HepG2 (cell line): ENCODE measurements at regions not wholly inside any gene's neighbourhood (a gene's known extent, or its start where the extent isn't known, plus 50 kb on each side); places are given as distances from the start of the nearest gene placed in this dataset.

Source experiments
- ARNT ChIP-seq: fragments of 450-650 bp; IDR thresholded peaks from 2 replicates; pipeline ENCODE4 v1.6.1; 2017
- EZH2 ChIP-seq: conservative IDR thresholded peaks from 2 replicates; pipeline ENCODE4 v1.6.1; 2012; ENCODE audit warnings: mild to moderate bottlenecking, low read depth, low read length, moderate library complexity
- FOXP1 ChIP-seq, 2 experiments: fragments of 450-650 bp in 1 of 2; IDR thresholded peaks; 2 replicates each; pipeline ENCODE4 v1.6.1; 2017 to 2018; ENCODE audit warnings: antibody characterized with exemption in 1 of 2
- GPBP1L1 ChIP-seq: sonication (generic); formaldehyde crosslinking; IDR thresholded peaks from 2 replicates; pipeline ENCODE4 v1.5.0; 2020; ENCODE audit warnings: mild to moderate bottlenecking, missing genetic modification reagents
- JUN ChIP-seq: sonication (generic); formaldehyde crosslinking; IDR thresholded peaks from 2 replicates; pipeline ENCODE4 v1.4.0; 2020; ENCODE audit warnings: mild to moderate bottlenecking, missing genetic modification reagents
- KAT2B ChIP-seq: fragments of 150-350 bp; IDR thresholded peaks from 2 replicates; pipeline ENCODE4 v1.6.1; 2014; ENCODE audit warnings: low read depth, low read length, borderline replicate concordance
- KDM3A ChIP-seq: IDR thresholded peaks from 2 replicates; pipeline ENCODE4 v1.6.1; 2018; ENCODE audit warnings: low read depth, missing compliant biosample characterization
- LCORL ChIP-seq, 2 experiments: fragments of 450-650 bp in 1 of 2; sonication (generic) in 1 of 2; formaldehyde crosslinking in 1 of 2; IDR thresholded peaks; 2 replicates each; pipeline versions ENCODE4 v1.5.0 to v1.6.1; 2017 to 2020; ENCODE audit warnings: antibody characterized with exemption in 1 of 2, missing genetic modification reagents in 1 of 2
- NONO ChIP-seq, 2 experiments: fragments of 450-650 bp in 1 of 2; sonication (generic) in 1 of 2; formaldehyde crosslinking in 1 of 2; IDR thresholded peaks in 1 of 2; conservative IDR thresholded peaks in 1 of 2; 2 replicates each; pipeline versions ENCODE4 v1.6.1 to v1.8.0; 2017 to 2022; ENCODE audit warnings: mild to moderate bottlenecking in 1 of 2, missing genetic modification reagents in 1 of 2, moderate library complexity in 1 of 2
- RAD51 ChIP-seq: fragments of 450-650 bp; IDR thresholded peaks from 2 replicates; pipeline ENCODE4 v1.6.1; 2016; ENCODE audit warnings: borderline replicate concordance
- RARA ChIP-seq: IDR thresholded peaks from 2 replicates; pipeline ENCODE4 v1.6.1; 2016; ENCODE audit warnings: missing genetic modification reagents, missing compliant biosample characterization
- RFXAP ChIP-seq: sonication (generic); formaldehyde crosslinking; IDR thresholded peaks from 2 replicates; pipeline ENCODE4 v1.4.0; 2020; ENCODE audit warnings: missing genetic modification reagents, borderline replicate concordance
- SP5 ChIP-seq: IDR thresholded peaks from 2 replicates; pipeline ENCODE4 v1.6.1; 2016; ENCODE audit warnings: low read depth, borderline replicate concordance
- SRY ChIP-seq: sonication (generic); formaldehyde crosslinking; IDR thresholded peaks from 2 replicates; pipeline ENCODE4 v1.8.0; 2022; ENCODE audit warnings: mild to moderate bottlenecking, missing genetic modification reagents
- ZBTB2 ChIP-seq: sonication (generic); formaldehyde crosslinking; IDR thresholded peaks from 2 replicates; pipeline ENCODE4 v1.8.0; 2022; ENCODE audit warnings: low read depth, missing genetic modification reagents
- ZFY ChIP-seq: sonication (generic); formaldehyde crosslinking; IDR thresholded peaks from 2 replicates; pipeline ENCODE4 v1.4.0; 2020; ENCODE audit warnings: missing genetic modification reagents
- ZNF589 ChIP-seq: sonication (generic); formaldehyde crosslinking; conservative IDR thresholded peaks from 2 replicates; pipeline ENCODE4 v1.8.0; 2022; ENCODE audit warnings: mild to moderate bottlenecking, moderate library complexity, missing genetic modification reagents
- ZNF629 ChIP-seq: sonication (generic); formaldehyde crosslinking; conservative IDR thresholded peaks from 2 replicates; pipeline ENCODE4 v1.5.0; 2020; ENCODE audit warnings: missing genetic modification reagents
- ZNF775 ChIP-seq: sonication (generic); formaldehyde crosslinking; IDR thresholded peaks from 2 replicates; pipeline ENCODE4 v1.4.0; 2020; ENCODE audit warnings: missing genetic modification reagents, mild to moderate bottlenecking, moderate library complexity, borderline replicate concordance
- TF ChIP-seq, protein P1 (sequence below): sonication (generic); formaldehyde crosslinking; IDR thresholded peaks from 2 replicates; pipeline ENCODE4 v1.5.1; 2020; ENCODE audit warnings: missing genetic modification reagents, mild to moderate bottlenecking, borderline replicate concordance
- TF ChIP-seq, protein P2 (sequence below): sonication (generic); formaldehyde crosslinking; IDR thresholded peaks from 2 replicates; pipeline ENCODE4 v1.4.0; 2020; ENCODE audit warnings: mild to moderate bottlenecking, missing genetic modification reagents, borderline replicate concordance

DNA sequence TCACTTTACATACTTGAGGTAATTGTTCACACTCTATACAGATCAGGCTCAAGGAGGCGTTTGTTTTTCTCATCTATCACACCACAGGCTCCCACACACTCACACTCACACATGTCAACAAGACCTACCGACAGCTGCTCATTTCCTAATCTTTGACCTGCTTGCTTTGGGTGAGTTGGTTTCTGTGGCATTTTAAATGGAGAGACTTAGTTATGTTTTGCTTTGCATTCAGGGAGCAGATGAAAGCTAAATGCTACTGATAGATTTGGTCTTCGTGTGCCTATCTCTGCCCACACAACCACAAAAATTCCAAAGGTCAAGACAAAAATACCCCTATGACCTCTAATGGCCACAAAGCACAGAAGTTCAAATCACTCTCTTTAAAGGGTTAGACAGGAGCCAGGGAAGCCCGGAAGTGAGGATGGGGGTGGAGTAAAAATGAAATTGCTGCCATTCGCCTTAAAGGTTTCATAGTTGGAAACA lies 203.5 kb upstream of the G2E3 start (continued):
- TF ChIP-seq ZNF589, result no peak
- TF ChIP-seq FOXP1 (IDR thresholded peaks at IDR 0.05), result no peak
- peak; percentile 30; the same call in 1 of the 2 replicates for TF ChIP-seq FOXP1 (CRISPR knock-in tag; IDR thresholded peaks at IDR 0.05)
- peak; percentile 66 for TF ChIP-seq RARA (CRISPR knock-in tag)
- no peak for TF ChIP-seq GPBP1L1 (CRISPR knock-in tag)
- TF ChIP-seq EZH2, result no peak
- TF ChIP-seq LCORL (IDR thresholded peaks at IDR 0.05), result no peak; the same call in 1 of the 2 replicates
- TF ChIP-seq LCORL (CRISPR knock-in tag; IDR thresholded peaks at IDR 0.05), result 0 out of 2 replicates have a peak, but pooled peaks have one; percentile 22
- no peak for TF ChIP-seq JUN (CRISPR knock-in tag)
- TF ChIP-seq, protein P1, sequence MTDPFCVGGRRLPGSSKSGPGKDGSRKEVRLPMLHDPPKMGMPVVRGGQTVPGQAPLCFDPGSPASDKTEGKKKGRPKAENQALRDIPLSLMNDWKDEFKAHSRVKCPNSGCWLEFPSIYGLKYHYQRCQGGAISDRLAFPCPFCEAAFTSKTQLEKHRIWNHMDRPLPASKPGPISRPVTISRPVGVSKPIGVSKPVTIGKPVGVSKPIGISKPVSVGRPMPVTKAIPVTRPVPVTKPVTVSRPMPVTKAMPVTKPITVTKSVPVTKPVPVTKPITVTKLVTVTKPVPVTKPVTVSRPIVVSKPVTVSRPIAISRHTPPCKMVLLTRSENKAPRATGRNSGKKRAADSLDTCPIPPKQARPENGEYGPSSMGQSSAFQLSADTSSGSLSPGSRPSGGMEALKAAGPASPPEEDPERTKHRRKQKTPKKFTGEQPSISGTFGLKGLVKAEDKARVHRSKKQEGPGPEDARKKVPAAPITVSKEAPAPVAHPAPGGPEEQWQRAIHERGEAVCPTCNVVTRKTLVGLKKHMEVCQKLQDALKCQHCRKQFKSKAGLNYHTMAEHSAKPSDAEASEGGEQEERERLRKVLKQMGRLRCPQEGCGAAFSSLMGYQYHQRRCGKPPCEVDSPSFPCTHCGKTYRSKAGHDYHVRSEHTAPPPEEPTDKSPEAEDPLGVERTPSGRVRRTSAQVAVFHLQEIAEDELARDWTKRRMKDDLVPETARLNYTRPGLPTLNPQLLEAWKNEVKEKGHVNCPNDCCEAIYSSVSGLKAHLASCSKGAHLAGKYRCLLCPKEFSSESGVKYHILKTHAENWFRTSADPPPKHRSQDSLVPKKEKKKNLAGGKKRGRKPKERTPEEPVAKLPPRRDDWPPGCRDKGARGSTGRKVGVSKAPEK (CRISPR knock-in tag), result no peak
- TF ChIP-seq RFXAP, result no peak
- TF ChIP-seq ZNF775 (CRISPR knock-in tag), result no peak
- TF ChIP-seq KAT2B, result no peak
- no peak for TF ChIP-seq ZNF629 (CRISPR knock-in tag)
- TF ChIP-seq ZBTB2 (CRISPR knock-in tag), result no peak
- TF ChIP-seq SRY, result no peak
- TF ChIP-seq KDM3A (CRISPR knock-in tag), result no peak
- no peak for TF ChIP-seq ARNT
- no peak for TF ChIP-seq SP5
- 0 out of 2 replicates have a peak, but pooled peaks have one; percentile 3 for TF ChIP-seq RAD51
- TF ChIP-seq, protein P2, sequence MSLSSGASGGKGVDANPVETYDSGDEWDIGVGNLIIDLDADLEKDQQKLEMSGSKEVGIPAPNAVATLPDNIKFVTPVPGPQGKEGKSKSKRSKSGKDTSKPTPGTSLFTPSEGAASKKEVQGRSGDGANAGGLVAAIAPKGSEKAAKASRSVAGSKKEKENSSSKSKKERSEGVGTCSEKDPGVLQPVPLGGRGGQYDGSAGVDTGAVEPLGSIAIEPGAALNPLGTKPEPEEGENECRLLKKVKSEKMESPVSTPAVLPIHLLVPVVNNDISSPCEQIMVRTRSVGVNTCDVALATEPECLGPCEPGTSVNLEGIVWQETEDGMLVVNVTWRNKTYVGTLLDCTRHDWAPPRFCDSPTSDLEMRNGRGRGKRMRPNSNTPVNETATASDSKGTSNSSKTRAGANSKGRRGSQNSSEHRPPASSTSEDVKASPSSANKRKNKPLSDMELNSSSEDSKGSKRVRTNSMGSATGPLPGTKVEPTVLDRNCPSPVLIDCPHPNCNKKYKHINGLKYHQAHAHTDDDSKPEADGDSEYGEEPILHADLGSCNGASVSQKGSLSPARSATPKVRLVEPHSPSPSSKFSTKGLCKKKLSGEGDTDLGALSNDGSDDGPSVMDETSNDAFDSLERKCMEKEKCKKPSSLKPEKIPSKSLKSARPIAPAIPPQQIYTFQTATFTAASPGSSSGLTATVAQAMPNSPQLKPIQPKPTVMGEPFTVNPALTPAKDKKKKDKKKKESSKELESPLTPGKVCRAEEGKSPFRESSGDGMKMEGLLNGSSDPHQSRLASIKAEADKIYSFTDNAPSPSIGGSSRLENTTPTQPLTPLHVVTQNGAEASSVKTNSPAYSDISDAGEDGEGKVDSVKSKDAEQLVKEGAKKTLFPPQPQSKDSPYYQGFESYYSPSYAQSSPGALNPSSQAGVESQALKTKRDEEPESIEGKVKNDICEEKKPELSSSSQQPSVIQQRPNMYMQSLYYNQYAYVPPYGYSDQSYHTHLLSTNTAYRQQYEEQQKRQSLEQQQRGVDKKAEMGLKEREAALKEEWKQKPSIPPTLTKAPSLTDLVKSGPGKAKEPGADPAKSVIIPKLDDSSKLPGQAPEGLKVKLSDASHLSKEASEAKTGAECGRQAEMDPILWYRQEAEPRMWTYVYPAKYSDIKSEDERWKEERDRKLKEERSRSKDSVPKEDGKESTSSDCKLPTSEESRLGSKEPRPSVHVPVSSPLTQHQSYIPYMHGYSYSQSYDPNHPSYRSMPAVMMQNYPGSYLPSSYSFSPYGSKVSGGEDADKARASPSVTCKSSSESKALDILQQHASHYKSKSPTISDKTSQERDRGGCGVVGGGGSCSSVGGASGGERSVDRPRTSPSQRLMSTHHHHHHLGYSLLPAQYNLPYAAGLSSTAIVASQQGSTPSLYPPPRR (CRISPR knock-in tag), result peak; percentile 76
- TF ChIP-seq ZFY (CRISPR knock-in tag), result no peak
- no peak for TF ChIP-seq NONO (IDR thresholded peaks at IDR 0.05)
- no peak for TF ChIP-seq NONO (CRISPR knock-in tag; conservative IDR thresholded peaks at IDR 0.05)
